ENCODE measurements at regions not wholly inside any gene's neighbourhood (a gene's known extent, or its start where the extent isn't known, plus 50 kb on each side); places are given as distances from the start of the nearest gene placed in this dataset.
"Not testable (repeated sequence)": the region's sequence is repeated elsewhere in the genome, so short reads cannot be mapped to it uniquely, and the experiment has no call there.

DNA sequence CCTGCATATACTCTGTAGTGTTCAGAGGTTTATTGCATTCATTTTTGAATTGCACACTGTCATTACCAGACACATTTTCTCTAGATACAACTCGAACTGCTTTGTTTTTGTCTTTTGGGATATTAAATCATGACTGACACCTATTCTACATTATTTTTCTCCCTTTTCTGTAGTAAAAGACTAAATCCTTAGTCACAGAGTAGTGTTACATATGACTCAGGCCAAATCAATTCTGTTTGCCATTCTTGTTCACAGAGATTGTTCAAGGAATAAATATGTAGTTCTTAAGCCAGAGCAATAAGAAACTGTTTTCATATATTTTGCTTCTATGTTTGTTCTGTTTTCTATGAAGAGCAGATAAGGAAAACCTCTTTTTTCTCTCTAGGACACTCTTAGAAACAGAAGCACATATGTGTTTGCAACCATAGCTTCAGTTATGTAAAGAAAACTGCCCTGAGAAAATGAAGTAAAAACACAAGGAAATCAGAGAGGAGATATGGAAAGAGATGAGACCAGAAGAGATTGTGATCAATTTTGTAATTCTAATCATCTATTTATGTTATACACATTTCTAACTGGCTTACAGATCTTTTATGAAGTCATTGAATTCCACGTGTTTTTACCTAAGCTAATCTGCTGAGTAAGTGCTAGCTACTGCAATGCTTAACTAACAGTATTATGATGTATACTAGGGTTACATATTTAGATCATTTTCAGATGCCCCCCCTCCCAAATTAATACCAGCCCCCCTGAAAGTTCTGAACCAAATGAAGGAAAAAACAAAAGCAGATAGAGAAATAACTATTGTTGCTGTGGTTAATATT lies 1995.6 kb upstream of the CDH6 start:
- Histone ChIP-seq H3K27me3 (ENCODE audit: control insufficient read depth in 1 of 2, insufficient read depth in 2 of 2, low read length in 2 of 2) (no peaks in the 10 kb centered on the region), H3K4me3 (ENCODE audit: low read length) (no peak overlapping the region), H3K4me1 (ENCODE audit: insufficient read depth, low read length) (no peaks in the 10 kb centered on the region), H3K36me3 (ENCODE audit: insufficient read depth, low read length) (no peaks in the 10 kb centered on the region), H3K9me3 (ENCODE audit: control insufficient read depth in 1 of 2, insufficient read depth in 1 of 2, low read length in 2 of 2) (peaks cover 0 to 3% of the 10 kb centered on the region in 2 experiments), H3K27ac (ENCODE audit: low read depth in 1 of 2, low read length in 2 of 2) (no peak overlapping the region)
- no peak overlapping the region for H3K27ac Mint-ChIP-seq
- H3K4me3 Mint-ChIP-seq: no peak overlapping the region
- CTCF ChIA-PET: no interaction called here
- H3K4me1 Mint-ChIP-seq (ENCODE audit: low read depth): no peaks in the 10 kb centered on the region
- H3K9me3 Mint-ChIP-seq: no peaks in the 10 kb centered on the region
- H3K36me3 Mint-ChIP-seq (ENCODE audit: low read depth): no peaks in the 10 kb centered on the region
- POLR2A ChIA-PET: no interaction called here
- no peak for ATAC-seq (ENCODE audit: poor library complexity)
- no peak for DNase-seq
- no peaks in the 10 kb centered on the region for H3K27me3 Mint-ChIP-seq
- TF ChIP-seq CTCF (IDR thresholded peaks at IDR 0.05): no peak
- intact Hi-C loops (cut with DNase I, micrococcal nuclease): no loop called here

- no peaks in the 10 kb centered on the region for H3K4me1 Mint-ChIP-seq (ENCODE audit: low read depth)
- POLR2A ChIA-PET: no interaction called here
- H3K27ac Mint-ChIP-seq: no peak overlapping the region
- ATAC-seq (ENCODE audit: poor library complexity): no peak
- CTCF ChIA-PET: no interaction called here
- Histone ChIP-seq H3K4me3 (ENCODE audit: low read length) (no peak overlapping the region), H3K36me3 (ENCODE audit: insufficient read depth, low read length) (no peaks in the 10 kb centered on the region), H3K9me3 (ENCODE audit: control insufficient read depth in 1 of 2, insufficient read depth in 1 of 2, low read length in 2 of 2) (peaks cover 0 to 3% of the 10 kb centered on the region in 2 experiments), H3K27ac (ENCODE audit: low read depth in 1 of 2, low read length in 2 of 2) (no peak overlapping the region), H3K4me1 (ENCODE audit: insufficient read depth, low read length) (no peaks in the 10 kb centered on the region), H3K27me3 (ENCODE audit: control insufficient read depth in 1 of 2, insufficient read depth in 2 of 2, low read length in 2 of 2) (no peaks in the 10 kb centered on the region)
- H3K4me3 Mint-ChIP-seq: no peak overlapping the region
- intact Hi-C loops (cut with DNase I, micrococcal nuclease): no loop called here
- no peaks in the 10 kb centered on the region for H3K36me3 Mint-ChIP-seq (ENCODE audit: low read depth)
- H3K27me3 Mint-ChIP-seq: no peaks in the 10 kb centered on the region
- H3K9me3 Mint-ChIP-seq: no peaks in the 10 kb centered on the region
- TF ChIP-seq CTCF (IDR thresholded peaks at IDR 0.05): no peak
- DNase-seq: no peak
Observed at GRCh38 chr5:29193972-29194371, 1999.5 kb upstream of the CDH6 start.

- H3K36me3 Mint-ChIP-seq (ENCODE audit: low read depth); H3K27ac Mint-ChIP-seq; H3K9me3 Mint-ChIP-seq; intact Hi-C loops (cut with DNase I, micrococcal nuclease); DNase-seq; H3K27ac ChIP-seq (ENCODE audit: low read depth in 1 of 2, low read length in 2 of 2); H3K4me1 Mint-ChIP-seq (ENCODE audit: low read depth); H3K27me3 Mint-ChIP-seq; H3K4me1 ChIP-seq (ENCODE audit: insufficient read depth, low read length); ATAC-seq (ENCODE audit: poor library complexity); H3K4me3 Mint-ChIP-seq; CTCF ChIA-PET; H3K27me3 ChIP-seq (ENCODE audit: control insufficient read depth in 1 of 2, insufficient read depth in 2 of 2, low read length in 2 of 2); H3K4me3 ChIP-seq (ENCODE audit: low read length); H3K36me3 ChIP-seq (ENCODE audit: insufficient read depth, low read length); POLR2A ChIA-PET; H3K9me3 ChIP-seq (ENCODE audit: control insufficient read depth in 1 of 2, insufficient read depth in 1 of 2, low read length in 2 of 2): not testable (repeated sequence)
Observed at GRCh38 chr5:29191269-29192048, 2002.0 kb upstream of the CDH6 start.

GRCh38 chr5:29190398-29190797 lies 2003.1 kb upstream of the CDH6 start:
- intact Hi-C loops (cut with DNase I, micrococcal nuclease); ATAC-seq (ENCODE audit: poor library complexity); H3K36me3 Mint-ChIP-seq (ENCODE audit: low read depth); H3K4me1 ChIP-seq (ENCODE audit: insufficient read depth, low read length); H3K27me3 ChIP-seq (ENCODE audit: control insufficient read depth in 1 of 2, insufficient read depth in 2 of 2, low read length in 2 of 2); H3K9me3 Mint-ChIP-seq; H3K27ac ChIP-seq (ENCODE audit: low read depth in 1 of 2, low read length in 2 of 2); H3K4me1 Mint-ChIP-seq (ENCODE audit: low read depth); H3K4me3 Mint-ChIP-seq; CTCF ChIA-PET; H3K36me3 ChIP-seq (ENCODE audit: insufficient read depth, low read length); POLR2A ChIA-PET; H3K27me3 Mint-ChIP-seq; H3K27ac Mint-ChIP-seq; DNase-seq; H3K4me3 ChIP-seq (ENCODE audit: low read length); H3K9me3 ChIP-seq (ENCODE audit: control insufficient read depth in 1 of 2, insufficient read depth in 1 of 2, low read length in 2 of 2): not testable (repeated sequence)

GRCh38 chr5:29186380-29186779 lies 2007.1 kb upstream of the CDH6 start:
- H3K4me1 Mint-ChIP-seq (ENCODE audit: low read depth); H3K4me3 Mint-ChIP-seq; H3K27me3 Mint-ChIP-seq; H3K36me3 ChIP-seq (ENCODE audit: insufficient read depth, low read length); H3K36me3 Mint-ChIP-seq (ENCODE audit: low read depth); intact Hi-C loops (cut with DNase I, micrococcal nuclease); ATAC-seq (ENCODE audit: poor library complexity); CTCF ChIA-PET; H3K4me1 ChIP-seq (ENCODE audit: insufficient read depth, low read length); H3K4me3 ChIP-seq (ENCODE audit: low read length); POLR2A ChIA-PET; H3K27ac Mint-ChIP-seq; DNase-seq; H3K27me3 ChIP-seq (ENCODE audit: control insufficient read depth in 1 of 2, insufficient read depth in 2 of 2, low read length in 2 of 2); H3K27ac ChIP-seq (ENCODE audit: low read depth in 1 of 2, low read length in 2 of 2); H3K9me3 Mint-ChIP-seq; H3K9me3 ChIP-seq (ENCODE audit: control insufficient read depth in 1 of 2, insufficient read depth in 1 of 2, low read length in 2 of 2): not testable (repeated sequence)

All from CD4-positive, alpha-beta T cell (primary cell).